Prostate gland (tissue), 2 donors: ENCODE measurements at regions not wholly inside any gene's neighbourhood (a gene's known extent, or its start where the extent isn't known, plus 50 kb on each side); places are given as distances from the start of the nearest gene placed in this dataset.

Experiments
- POLR2A ChIP-seq: fragments of 450-650 bp; IDR thresholded peaks from one replicate; pipeline ENCODE4 v1.6.1; 2016; ENCODE audit warnings: antibody characterized with exemption, mild to moderate bottlenecking
- POLR2AphosphoS5 ChIP-seq: sonication (generic); formaldehyde crosslinking; IDR thresholded peaks from one replicate; pipeline ENCODE4 v1.6.1; 2017; ENCODE audit warnings: antibody characterized with exemption
- TF ChIP-seq, protein P1 (sequence below), 4 experiments: fragments of 200-600 bp in 2 of 4; fragments of 450-650 bp in 2 of 4; sonication (generic) in 2 of 4; IDR thresholded peaks; 1 replicate in 3 of 4; 2 replicates in 1 of 4; pipeline ENCODE4 v1.5.1; 2016 to 2019; ENCODE audit warnings: antibody characterized with exemption in 4 of 4, mild to moderate bottlenecking in 2 of 4, moderate library complexity in 2 of 4

DNA sequence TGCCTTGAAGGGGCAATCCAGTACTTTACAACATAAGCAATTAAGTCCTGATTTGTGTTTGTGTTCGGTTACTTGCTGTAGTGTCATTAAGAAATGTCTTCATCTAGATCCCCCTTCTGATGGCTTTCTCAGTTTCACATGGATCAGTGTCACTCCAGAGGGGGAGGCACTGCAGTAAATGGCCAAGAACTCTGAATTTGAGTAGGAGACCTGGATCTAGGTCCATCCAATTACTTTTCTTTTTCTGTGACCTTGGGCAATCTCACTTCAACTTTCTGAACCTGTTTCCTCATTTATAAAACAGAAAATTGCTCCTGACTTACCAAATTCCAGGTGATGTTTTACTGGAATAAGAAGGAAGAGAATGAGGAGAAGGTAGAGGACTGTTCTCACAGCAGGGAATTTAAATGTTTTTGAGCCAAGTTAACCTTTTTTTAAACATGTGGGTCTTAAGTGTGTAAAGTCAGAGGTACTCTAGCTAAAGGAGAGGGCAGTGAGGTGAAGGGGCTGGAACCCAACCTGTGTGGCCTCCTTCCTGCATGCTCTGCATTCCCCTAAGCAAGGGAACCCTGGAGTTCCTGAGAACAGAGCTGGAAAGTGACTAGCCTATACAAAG is 285.5 kb downstream of the HACE1 start:
- TF ChIP-seq POLR2A (no peak), POLR2AphosphoS5 (no peak)
- TF ChIP-seq, protein P1, sequence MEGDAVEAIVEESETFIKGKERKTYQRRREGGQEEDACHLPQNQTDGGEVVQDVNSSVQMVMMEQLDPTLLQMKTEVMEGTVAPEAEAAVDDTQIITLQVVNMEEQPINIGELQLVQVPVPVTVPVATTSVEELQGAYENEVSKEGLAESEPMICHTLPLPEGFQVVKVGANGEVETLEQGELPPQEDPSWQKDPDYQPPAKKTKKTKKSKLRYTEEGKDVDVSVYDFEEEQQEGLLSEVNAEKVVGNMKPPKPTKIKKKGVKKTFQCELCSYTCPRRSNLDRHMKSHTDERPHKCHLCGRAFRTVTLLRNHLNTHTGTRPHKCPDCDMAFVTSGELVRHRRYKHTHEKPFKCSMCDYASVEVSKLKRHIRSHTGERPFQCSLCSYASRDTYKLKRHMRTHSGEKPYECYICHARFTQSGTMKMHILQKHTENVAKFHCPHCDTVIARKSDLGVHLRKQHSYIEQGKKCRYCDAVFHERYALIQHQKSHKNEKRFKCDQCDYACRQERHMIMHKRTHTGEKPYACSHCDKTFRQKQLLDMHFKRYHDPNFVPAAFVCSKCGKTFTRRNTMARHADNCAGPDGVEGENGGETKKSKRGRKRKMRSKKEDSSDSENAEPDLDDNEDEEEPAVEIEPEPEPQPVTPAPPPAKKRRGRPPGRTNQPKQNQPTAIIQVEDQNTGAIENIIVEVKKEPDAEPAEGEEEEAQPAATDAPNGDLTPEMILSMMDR (IDR thresholded peaks at IDR 0.05) = no peak
